H9 (cell line): ENCODE measurements at regions not wholly inside any gene's neighbourhood (a gene's known extent, or its start where the extent isn't known, plus 50 kb on each side); places are given as distances from the start of the nearest gene placed in this dataset.

ENCODE experiments used
- DNase-seq: peaks from one replicate; pipeline ENCODE4 v3.0.0-alpha.2; 2017
- H2AFZ ChIP-seq: one replicate; pipeline ENCODE4 v1.6.1; 2013; ENCODE audit warnings: mild to moderate bottlenecking, low read length, control low read depth, moderate library complexity
- H2AK5ac ChIP-seq: 2 replicates; pipeline ENCODE4 v1.6.1; 2013; ENCODE audit warnings: low read length, control low read depth, mixed read lengths; ENCODE audit not compliant: insufficient read length
- H2BK120ac ChIP-seq: one replicate; pipeline ENCODE4 v1.6.1; 2013; ENCODE audit warnings: low read depth, mild to moderate bottlenecking, low read length, control low read depth, inconsistent platforms; ENCODE audit not compliant: poor library complexity, severe bottlenecking
- H2BK12ac ChIP-seq: 2 replicates; pipeline ENCODE4 v1.6.1; 2013; ENCODE audit warnings: low read length, control low read depth, mixed read lengths, low read depth; ENCODE audit not compliant: insufficient read length
- H2BK15ac ChIP-seq: 2 replicates; pipeline ENCODE4 v1.6.1; 2013; ENCODE audit warnings: low read depth, low read length, control low read depth
- H2BK20ac ChIP-seq: one replicate; pipeline ENCODE4 v1.6.1; 2013; ENCODE audit warnings: low read depth, mild to moderate bottlenecking, low read length, control low read depth, inconsistent platforms; ENCODE audit not compliant: poor library complexity, severe bottlenecking
- H2BK5ac ChIP-seq: 2 replicates; pipeline ENCODE4 v1.6.1; 2013; ENCODE audit warnings: low read length, control low read depth, mixed read lengths; ENCODE audit not compliant: insufficient read length
- H3K14ac ChIP-seq: 2 replicates; pipeline ENCODE4 v1.6.1; 2013; ENCODE audit warnings: low read length, control low read depth; ENCODE audit not compliant: insufficient read depth
- H3K18ac ChIP-seq: 2 replicates; pipeline ENCODE4 v1.6.1; 2013; ENCODE audit warnings: low read depth, mild to moderate bottlenecking, mixed read lengths, low read length, control low read depth; ENCODE audit not compliant: insufficient read length
- H3K23ac ChIP-seq: 2 replicates; pipeline ENCODE4 v1.6.1; 2013; ENCODE audit warnings: low read length, control low read depth, mixed read lengths, low read depth; ENCODE audit not compliant: insufficient read length
- H3K23me2 ChIP-seq: 2 replicates; pipeline ENCODE4 v1.6.1; 2013; ENCODE audit warnings: low read depth, mild to moderate bottlenecking, mixed read lengths, low read length, control low read depth; ENCODE audit not compliant: insufficient read length, poor library complexity, severe bottlenecking
- H3K27ac ChIP-seq: 2 replicates; pipeline ENCODE4 v1.5.1; 2013; ENCODE audit warnings: low read length, control low read depth, mixed read lengths, low read depth; ENCODE audit not compliant: insufficient read length
- H3K27me3 ChIP-seq: 2 replicates; pipeline ENCODE4 v1.6.1; 2013; ENCODE audit warnings: low read length, control low read depth, inconsistent platforms; ENCODE audit not compliant: insufficient read depth
- H3K4ac ChIP-seq: 2 replicates; pipeline ENCODE4 v1.6.1; 2013; ENCODE audit warnings: low read depth, mild to moderate bottlenecking, control low read depth, inconsistent platforms, low read length, moderate library complexity
- H3K4me1 ChIP-seq: 2 replicates; pipeline ENCODE4 v1.6.1; 2013; ENCODE audit warnings: low read length, control low read depth, inconsistent platforms; ENCODE audit not compliant: insufficient read depth
- H3K4me2 ChIP-seq: 2 replicates; pipeline ENCODE4 v1.6.1; 2013; ENCODE audit warnings: low read length, control low read depth, mixed read lengths; ENCODE audit not compliant: insufficient read length, insufficient read depth
- H3K56ac ChIP-seq: 2 replicates; pipeline ENCODE4 v1.6.1; 2013; ENCODE audit warnings: low read depth, mild to moderate bottlenecking, mixed read lengths, low read length, control low read depth; ENCODE audit not compliant: insufficient read length
- H3K79me1 ChIP-seq: 2 replicates; pipeline ENCODE4 v1.6.1; 2013; ENCODE audit warnings: low read depth, mild to moderate bottlenecking, moderate library complexity, low read length, control low read depth, inconsistent platforms; ENCODE audit not compliant: insufficient read depth, poor library complexity, severe bottlenecking
- H3K79me2 ChIP-seq: 2 replicates; pipeline ENCODE4 v1.6.1; 2013; ENCODE audit warnings: low read length, control low read depth, inconsistent platforms; ENCODE audit not compliant: insufficient read depth
- H3K9ac ChIP-seq: 2 replicates; pipeline ENCODE4 v1.6.1; 2013; ENCODE audit warnings: low read length, control low read depth, mixed read lengths; ENCODE audit not compliant: insufficient read length; ENCODE audit errors: extremely low read depth
- H3K9me3 ChIP-seq: one replicate; pipeline ENCODE4 v1.6.1; 2013; ENCODE audit warnings: low read depth, low read length, inconsistent platforms; ENCODE audit not compliant: control insufficient read depth
- H3T11ph ChIP-seq: one replicate; pipeline ENCODE4 v1.6.1; 2013; ENCODE audit warnings: mild to moderate bottlenecking, low read length, control low read depth, inconsistent platforms
- H4K20me1 ChIP-seq: one replicate; pipeline ENCODE4 v1.6.1; 2013; ENCODE audit not compliant: control insufficient read depth, insufficient read length, insufficient read depth
- H4K5ac ChIP-seq: 2 replicates; pipeline ENCODE4 v1.6.1; 2013; ENCODE audit warnings: low read depth, mild to moderate bottlenecking, mixed read lengths, low read length, control low read depth; ENCODE audit not compliant: insufficient read length
- H4K8ac ChIP-seq: replicated peaks from 2 replicates; pipeline ENCODE4 v1.6.1; 2013; ENCODE audit warnings: low read length, control low read depth, mixed read lengths, low read depth; ENCODE audit not compliant: insufficient read length
- H4K91ac ChIP-seq: 2 replicates; pipeline ENCODE4 v1.6.1; 2013; ENCODE audit warnings: low read depth, mild to moderate bottlenecking, moderate library complexity, mixed read lengths, low read length, control low read depth; ENCODE audit not compliant: insufficient read length
- H3K27ac Mint-ChIP-seq, 3 experiments: 2 replicates in 2 of 3; 3 replicates in 1 of 3; pipeline ENCODE4 v1.8.0; 2020 to 2021; ENCODE audit warnings: mixed read lengths in 3 of 3, mild to moderate bottlenecking in 1 of 3, moderate library complexity in 1 of 3
- H3K27me3 Mint-ChIP-seq: 2 replicates; pipeline ENCODE4 v1.8.0; 2021; ENCODE audit warnings: low read depth, mild to moderate bottlenecking, moderate library complexity, mixed read lengths
- H3K36me3 Mint-ChIP-seq, 3 experiments: 2 replicates in 2 of 3; 3 replicates in 1 of 3; pipeline ENCODE4 v1.8.0; 2020 to 2021; ENCODE audit warnings: low read depth in 3 of 3, mixed read lengths in 3 of 3; ENCODE audit not compliant: insufficient read depth in 1 of 3
- H3K4me1 Mint-ChIP-seq, 2 experiments: 2 replicates each; pipeline ENCODE4 v1.8.0; 2020; ENCODE audit warnings: mixed read lengths in 2 of 2
- H3K4me3 Mint-ChIP-seq, 2 experiments: 2 replicates in 1 of 2; 3 replicates in 1 of 2; pipeline ENCODE4 v1.8.0; 2020 to 2021; ENCODE audit warnings: mild to moderate bottlenecking in 2 of 2, mixed read lengths in 2 of 2, moderate library complexity in 1 of 2
- H3K9me3 Mint-ChIP-seq, 2 experiments: 2 replicates in 1 of 2; 3 replicates in 1 of 2; pipeline ENCODE4 v1.8.0; 2020; ENCODE audit warnings: mild to moderate bottlenecking in 2 of 2, mixed read lengths in 2 of 2, moderate library complexity in 1 of 2
- WGBS: extraction: QIAGEN DNeasy Blood & Tissue Kit; methylation state at CpG from one replicate; pipeline ENCODE4 v1.1.7; 2013; ENCODE audit warnings: missing lambda C conversion rate, low lambda C conversion rate, mixed read lengths; ENCODE audit not compliant: insufficient read length; ENCODE audit errors: extremely low coverage; 5-methylcytosine and 5-hydroxymethylcytosine counted together
- TF ChIP-seq, protein P1 (sequence below): fragments of 200-600 bp; sonication (generic); conservative IDR thresholded peaks from 3 replicates; pipeline ENCODE4 v1.8.0; 2021; ENCODE audit warnings: antibody characterized with exemption, mild to moderate bottlenecking

DNA sequence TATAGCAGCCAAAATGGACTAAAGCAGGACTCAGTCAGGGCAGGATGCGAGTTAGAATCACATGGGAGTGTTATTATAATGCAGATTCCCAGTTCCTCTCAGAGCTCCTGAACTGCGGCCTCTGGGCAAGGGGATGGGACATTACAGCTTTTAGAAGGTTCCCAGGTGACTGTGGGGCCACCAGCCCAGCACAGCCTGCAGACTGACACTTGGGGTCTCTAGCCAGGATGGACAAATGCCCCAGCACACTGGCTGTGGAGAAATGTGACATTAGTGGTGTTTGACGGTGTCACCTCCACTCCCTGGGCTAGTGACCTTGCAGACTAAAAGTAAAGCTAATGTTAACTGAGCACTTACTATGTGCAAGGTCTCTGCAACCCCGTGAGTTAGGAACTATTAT is 238.0 kb upstream of the HS6ST1 start:
- no peak overlapping the region for H3K27ac ChIP-seq
- H3T11ph ChIP-seq = no peak overlapping the region
- H4K8ac ChIP-seq = no peak overlapping the region
- WGBS = no CpG with 5 or more reads among the region's 4 CpGs
- no peak overlapping the region for H4K91ac ChIP-seq
- Mint-ChIP-seq H3K4me1 (peaks cover 9 to 13% of the 10 kb centered on the region in 2 experiments), H3K27ac (no peak overlapping the region), H3K36me3 (peaks cover 3 to 8% (median 6%) of the 10 kb centered on the region in 3 experiments; a peak in 5 of 7 replicates), H3K27me3 (peaks cover 12% of the 10 kb centered on the region), H3K4me3 (no peak overlapping the region), H3K9me3 (peaks cover 0 to 3% of the 10 kb centered on the region in 2 experiments; a peak in 3 of 5 replicates)
- no peaks in the 10 kb centered on the region for H3K79me2 ChIP-seq
- no peak overlapping the region for H2BK15ac ChIP-seq
- H2BK5ac ChIP-seq = no peak overlapping the region
- DNase-seq = no peak
- H3K9ac ChIP-seq = no peak overlapping the region
- H3K4me2 ChIP-seq = no peak overlapping the region
- H3K27me3 ChIP-seq = no peaks in the 10 kb centered on the region
- H4K20me1 ChIP-seq = no peaks in the 10 kb centered on the region
- no peak overlapping the region for H3K14ac ChIP-seq
- no peak overlapping the region for H3K56ac ChIP-seq
- H3K4me1 ChIP-seq = peaks cover 2% of the 10 kb centered on the region; the same call in 1 of the 2 replicates
- no peak overlapping the region for H3K4ac ChIP-seq
- no peak overlapping the region for H2BK120ac ChIP-seq
- no peaks in the 10 kb centered on the region for H3K9me3 ChIP-seq
- no peaks in the 10 kb centered on the region for H3K23me2 ChIP-seq
- H3K23ac ChIP-seq = no peak overlapping the region
- H2AK5ac ChIP-seq = no peak overlapping the region
- no peak overlapping the region for H3K18ac ChIP-seq
- no peaks in the 10 kb centered on the region for H3K79me1 ChIP-seq
- no peak overlapping the region for H2BK20ac ChIP-seq
- no peak overlapping the region for H2BK12ac ChIP-seq
- H2AFZ ChIP-seq = no peak overlapping the region
- H4K5ac ChIP-seq = no peak overlapping the region
- TF ChIP-seq, protein P1, sequence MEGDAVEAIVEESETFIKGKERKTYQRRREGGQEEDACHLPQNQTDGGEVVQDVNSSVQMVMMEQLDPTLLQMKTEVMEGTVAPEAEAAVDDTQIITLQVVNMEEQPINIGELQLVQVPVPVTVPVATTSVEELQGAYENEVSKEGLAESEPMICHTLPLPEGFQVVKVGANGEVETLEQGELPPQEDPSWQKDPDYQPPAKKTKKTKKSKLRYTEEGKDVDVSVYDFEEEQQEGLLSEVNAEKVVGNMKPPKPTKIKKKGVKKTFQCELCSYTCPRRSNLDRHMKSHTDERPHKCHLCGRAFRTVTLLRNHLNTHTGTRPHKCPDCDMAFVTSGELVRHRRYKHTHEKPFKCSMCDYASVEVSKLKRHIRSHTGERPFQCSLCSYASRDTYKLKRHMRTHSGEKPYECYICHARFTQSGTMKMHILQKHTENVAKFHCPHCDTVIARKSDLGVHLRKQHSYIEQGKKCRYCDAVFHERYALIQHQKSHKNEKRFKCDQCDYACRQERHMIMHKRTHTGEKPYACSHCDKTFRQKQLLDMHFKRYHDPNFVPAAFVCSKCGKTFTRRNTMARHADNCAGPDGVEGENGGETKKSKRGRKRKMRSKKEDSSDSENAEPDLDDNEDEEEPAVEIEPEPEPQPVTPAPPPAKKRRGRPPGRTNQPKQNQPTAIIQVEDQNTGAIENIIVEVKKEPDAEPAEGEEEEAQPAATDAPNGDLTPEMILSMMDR = no peak
